A549 (cell line): ENCODE measurements at regions not wholly inside any gene's neighbourhood (a gene's known extent, or its start where the extent isn't known, plus 50 kb on each side); places are given as distances from the start of the nearest gene placed in this dataset.

Experiments used
- CTCF ChIP-seq: fragments of >200 bp; sonication (Bioruptor Twin); formaldehyde crosslinking; IDR thresholded peaks from 3 replicates; pipeline ENCODE4 v1.5.1; 2016
- KDM1A ChIP-seq: fragments of 200-600 bp; sonication (generic); IDR thresholded peaks from 2 replicates; pipeline ENCODE4 v1.6.1; 2016; ENCODE audit warnings: low read depth, mild to moderate bottlenecking
- NFE2L2 ChIP-seq: fragments of 150-350 bp; conservative IDR thresholded peaks from 2 replicates; pipeline ENCODE4 v1.6.1; 2014; ENCODE audit warnings: low read length
- POLR2A ChIP-seq: IDR thresholded peaks from 2 replicates; pipeline ENCODE4 v1.6.1; 2012; ENCODE audit warnings: mild to moderate bottlenecking, low read length
- RAD21 ChIP-seq, 2 experiments: fragments of >200 bp in 1 of 2; sonication (Bioruptor Twin) in 1 of 2; formaldehyde crosslinking in 1 of 2; IDR thresholded peaks in 1 of 2; conservative IDR thresholded peaks in 1 of 2; 2 replicates in 1 of 2; 3 replicates in 1 of 2; pipeline ENCODE4 v1.6.1; 2012 to 2018; ENCODE audit warnings: inconsistent platforms in 1 of 2
- RFX5 ChIP-seq: fragments of 450-650 bp; IDR thresholded peaks from 2 replicates; pipeline ENCODE4 v1.7.1; 2014; ENCODE audit warnings: antibody characterized with exemption, mild to moderate bottlenecking, moderate library complexity

DNA sequence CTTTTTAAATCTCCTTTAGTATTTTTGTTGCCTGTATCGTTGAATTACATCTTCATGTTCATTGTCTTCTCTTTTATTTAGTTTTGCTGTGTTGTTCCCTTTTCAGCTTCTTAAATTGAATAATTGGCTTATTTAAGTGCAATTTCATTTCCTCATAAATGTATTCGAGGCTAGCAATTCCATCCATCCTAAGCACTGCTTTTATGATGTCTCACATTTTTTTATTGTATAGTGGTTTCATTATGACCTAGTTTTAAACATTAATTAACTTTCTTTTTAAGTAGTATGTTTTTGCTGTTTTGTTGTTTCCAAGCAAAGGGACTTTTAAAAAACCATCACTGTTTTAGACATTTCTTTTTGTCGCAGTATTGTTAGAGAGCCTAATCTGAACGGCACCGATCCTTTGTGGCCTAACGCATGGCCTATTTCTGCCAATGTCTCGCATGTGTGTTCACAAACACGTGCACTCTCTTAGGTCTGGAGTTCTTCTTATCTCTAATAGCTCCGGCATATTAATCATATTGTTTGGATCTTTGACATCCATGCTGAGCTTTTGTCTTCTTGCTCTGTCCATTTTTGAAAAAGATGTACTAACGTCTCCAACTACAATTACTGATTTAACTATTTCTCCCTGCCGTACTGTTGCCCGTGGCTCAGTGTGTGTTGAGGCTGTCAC is 59.6 kb upstream of the ZNF516 start:
- no peak for TF ChIP-seq CTCF
- TF ChIP-seq RFX5, result no peak
- TF ChIP-seq POLR2A, result no peak
- no peak for TF ChIP-seq RAD21 (conservative IDR thresholded peaks at IDR 0.05 in 1 of 2, IDR thresholded peaks at IDR 0.05 in 1 of 2)
- no peak for TF ChIP-seq NFE2L2
- no peak for TF ChIP-seq KDM1A
